GM23338 (cell line): ENCODE measurements at regions not wholly inside any gene's neighbourhood (a gene's known extent, or its start where the extent isn't known, plus 50 kb on each side); places are given as distances from the start of the nearest gene placed in this dataset.

Source experiments
- ATAC-seq: fragments of 200-7000 bp; cut with Tn5 transposase; 3 replicates; pipeline ENCODE4 v1.9.1; 2020
- DNase-seq: peaks from one replicate; pipeline ENCODE4 v3.0.0-alpha.2; 2015; ENCODE audit warnings: low spot score
- H2AFZ ChIP-seq: fragments of 200-600 bp; sonication (generic); 2 replicates; pipeline ENCODE4 v1.8.0; 2016; ENCODE audit warnings: antibody characterized with exemption, mild to moderate bottlenecking, moderate library complexity
- H3F3A ChIP-seq: fragments of 200-600 bp; sonication (generic); replicated peaks from 2 replicates; pipeline ENCODE4 v1.8.0; 2017; ENCODE audit warnings: antibody characterized with exemption, mixed run types, low read depth
- H3K27ac ChIP-seq: fragments of 200-600 bp; sonication (generic); 2 replicates; pipeline ENCODE4 v1.6.1; 2016; ENCODE audit warnings: low read depth
- H3K27me3 ChIP-seq: fragments of 200-600 bp; sonication (generic); 2 replicates; pipeline ENCODE4 v1.8.0; 2016; ENCODE audit warnings: mild to moderate bottlenecking, mixed run types, moderate library complexity; ENCODE audit not compliant: insufficient read depth
- H3K36me3 ChIP-seq: fragments of 200-600 bp; sonication (generic); 2 replicates; pipeline ENCODE4 v1.8.0; 2016; ENCODE audit warnings: mild to moderate bottlenecking; ENCODE audit not compliant: insufficient read depth
- H3K4me1 ChIP-seq: fragments of 200-600 bp; sonication (generic); 2 replicates; pipeline ENCODE4 v1.8.0; 2016; ENCODE audit warnings: mild to moderate bottlenecking, moderate library complexity; ENCODE audit not compliant: insufficient read depth
- H3K4me2 ChIP-seq: fragments of 200-600 bp; sonication (generic); 2 replicates; pipeline ENCODE4 v1.7.1; 2017; ENCODE audit warnings: mixed run types
- H3K4me3 ChIP-seq: fragments of 200-600 bp; sonication (generic); 2 replicates; pipeline ENCODE4 v1.6.1; 2016; ENCODE audit warnings: mixed run types
- H3K79me2 ChIP-seq: fragments of 200-600 bp; sonication (generic); replicated peaks from 2 replicates; pipeline ENCODE4 v1.8.0; 2017; ENCODE audit warnings: mild to moderate bottlenecking; ENCODE audit not compliant: insufficient read depth
- H3K9me2 ChIP-seq: fragments of 200-600 bp; sonication (generic); 2 replicates; pipeline ENCODE4 v1.8.0; 2017; ENCODE audit not compliant: insufficient read depth
- H4K20me1 ChIP-seq: fragments of 200-600 bp; sonication (generic); replicated peaks from 2 replicates; pipeline ENCODE4 v1.8.0; 2017; ENCODE audit warnings: mild to moderate bottlenecking; ENCODE audit not compliant: insufficient read depth
- H3K27ac Mint-ChIP-seq: 2 replicates; pipeline ENCODE4 v1.8.0; 2020; ENCODE audit warnings: inconsistent platforms, mild to moderate bottlenecking, moderate library complexity, mixed read lengths
- H3K27me3 Mint-ChIP-seq: 3 replicates; pipeline ENCODE4 v1.8.0; 2022; ENCODE audit warnings: low read depth, mild to moderate bottlenecking, moderate library complexity, mixed read lengths, inconsistent platforms; ENCODE audit not compliant: insufficient read depth, poor library complexity
- H3K36me3 Mint-ChIP-seq: 3 replicates; pipeline ENCODE4 v1.8.0; 2021; ENCODE audit warnings: low read depth, mild to moderate bottlenecking, inconsistent platforms, moderate library complexity, mixed read lengths
- H3K4me1 Mint-ChIP-seq: 3 replicates; pipeline ENCODE4 v1.8.0; 2020; ENCODE audit warnings: mild to moderate bottlenecking, inconsistent platforms, mixed read lengths
- H3K4me3 Mint-ChIP-seq: 3 replicates; pipeline ENCODE4 v1.8.0; 2021; ENCODE audit warnings: moderate library complexity, mild to moderate bottlenecking, inconsistent platforms, mixed read lengths
- H3K9me3 Mint-ChIP-seq: 3 replicates; pipeline ENCODE4 v1.8.0; 2020; ENCODE audit warnings: moderate library complexity, mild to moderate bottlenecking, inconsistent platforms, mixed read lengths
- CREB1 ChIP-seq: fragments of 250-450 bp; sonication (Bioruptor Pico); IDR thresholded peaks from 2 replicates; pipeline ENCODE4 v1.5.0; 2020; ENCODE audit warnings: low read depth, mild to moderate bottlenecking, moderate library complexity
- EZH2 ChIP-seq: fragments of 200-600 bp; sonication (generic); IDR thresholded peaks from one replicate; pipeline ENCODE4 v1.8.0; 2017; ENCODE audit warnings: antibody characterized with exemption, mild to moderate bottlenecking, low read depth; ENCODE audit not compliant: unreplicated experiment
- JUNB ChIP-seq: IDR thresholded peaks from one replicate; pipeline ENCODE4 v1.6.1; 2016; ENCODE audit warnings: antibody characterized with exemption; ENCODE audit not compliant: unreplicated experiment
- NANOG ChIP-seq: IDR thresholded peaks from 2 replicates; pipeline ENCODE4 v1.6.1; 2016; ENCODE audit warnings: antibody characterized with exemption, borderline replicate concordance
- POLR2AphosphoS5 ChIP-seq: IDR thresholded peaks from 2 replicates; pipeline ENCODE4 v1.6.1; 2016; ENCODE audit warnings: antibody characterized with exemption, low read depth
- STAT1 ChIP-seq: IDR thresholded peaks from one replicate; pipeline ENCODE4 v1.6.1; 2016; ENCODE audit warnings: antibody characterized with exemption; ENCODE audit not compliant: unreplicated experiment
- ZNF114 ChIP-seq: fragments of 250-450 bp; sonication (Bioruptor Pico); IDR thresholded peaks from 2 replicates; pipeline ENCODE4 v1.5.0; 2020; ENCODE audit warnings: mild to moderate bottlenecking, moderate library complexity
- TF ChIP-seq, protein P1 (sequence below): IDR thresholded peaks from 2 replicates; pipeline ENCODE4 v1.6.1; 2016; ENCODE audit warnings: antibody characterized with exemption
- TF ChIP-seq, protein P2 (sequence below): fragments of 250-450 bp; sonication (Bioruptor Pico); IDR thresholded peaks from 2 replicates; pipeline ENCODE4 v1.5.0; 2020; ENCODE audit warnings: mild to moderate bottlenecking, moderate library complexity
- TF ChIP-seq, protein P3 (sequence below), 2 experiments: fragments of 200-600 bp in 1 of 2; sonication (generic) in 1 of 2; conservative IDR thresholded peaks; 2 replicates each; pipeline versions ENCODE4 v1.5.1 to v1.6.1; 2016 to 2017; ENCODE audit warnings: antibody characterized with exemption in 2 of 2, low read depth in 2 of 2, mild to moderate bottlenecking in 2 of 2, moderate library complexity in 1 of 2

DNA sequence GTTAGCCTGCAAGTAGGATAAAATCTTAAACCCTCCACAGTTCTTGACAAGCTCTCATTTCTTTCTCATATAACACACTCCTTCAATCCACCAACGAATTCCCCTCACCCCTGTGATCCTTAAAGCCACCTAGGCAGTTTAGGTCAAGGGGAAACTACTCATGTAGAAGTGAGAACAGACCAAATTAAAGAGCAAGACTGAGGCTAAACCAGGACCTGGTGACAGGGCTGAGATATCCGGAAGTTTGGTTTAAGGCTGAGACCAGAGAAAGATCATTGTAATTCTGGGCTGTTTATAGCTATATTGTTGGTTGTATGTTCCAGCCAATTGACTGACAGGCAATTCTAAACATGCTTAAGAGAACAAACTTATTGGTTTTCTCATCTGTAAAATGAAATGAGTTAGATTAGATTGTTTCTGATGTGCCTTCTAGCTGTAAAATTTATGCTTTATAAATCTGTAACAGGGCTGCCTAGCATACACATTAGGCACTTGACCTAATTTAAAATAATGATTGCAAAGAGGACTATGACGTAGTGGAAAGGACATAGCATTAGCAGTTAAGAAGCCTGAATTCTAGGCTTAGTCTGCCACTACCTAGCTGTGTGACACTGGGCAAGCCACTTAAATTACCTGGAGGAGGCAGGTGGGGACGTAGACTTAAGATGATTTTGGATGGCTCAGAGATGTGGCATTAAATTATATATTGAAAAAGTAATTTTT lies 53.9 kb upstream of the PTGR2 start:
- H3K4me1 ChIP-seq = no peaks in the 10 kb centered on the region
- no peaks in the 10 kb centered on the region for H3K36me3 ChIP-seq
- H4K20me1 ChIP-seq = no peaks in the 10 kb centered on the region
- Mint-ChIP-seq H3K27me3 (peaks cover 2% of the 10 kb centered on the region), H3K9me3 (no peaks in the 10 kb centered on the region), H3K27ac (no peak overlapping the region), H3K4me1 (no peaks in the 10 kb centered on the region; the same call in 1 of the 3 replicates), H3K4me3 (no peak overlapping the region), H3K36me3 (no peaks in the 10 kb centered on the region)
- no peak overlapping the region for H3K4me3 ChIP-seq
- TF ChIP-seq, protein P1, sequence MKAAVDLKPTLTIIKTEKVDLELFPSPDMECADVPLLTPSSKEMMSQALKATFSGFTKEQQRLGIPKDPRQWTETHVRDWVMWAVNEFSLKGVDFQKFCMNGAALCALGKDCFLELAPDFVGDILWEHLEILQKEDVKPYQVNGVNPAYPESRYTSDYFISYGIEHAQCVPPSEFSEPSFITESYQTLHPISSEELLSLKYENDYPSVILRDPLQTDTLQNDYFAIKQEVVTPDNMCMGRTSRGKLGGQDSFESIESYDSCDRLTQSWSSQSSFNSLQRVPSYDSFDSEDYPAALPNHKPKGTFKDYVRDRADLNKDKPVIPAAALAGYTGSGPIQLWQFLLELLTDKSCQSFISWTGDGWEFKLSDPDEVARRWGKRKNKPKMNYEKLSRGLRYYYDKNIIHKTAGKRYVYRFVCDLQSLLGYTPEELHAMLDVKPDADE = no peak
- TF ChIP-seq JUNB = no peak
- no peaks in the 10 kb centered on the region for H3K27me3 ChIP-seq
- H3K4me2 ChIP-seq = no peak overlapping the region
- no peak overlapping the region for H3K27ac ChIP-seq
- H2AFZ ChIP-seq = no peak overlapping the region
- DNase-seq (no peak), ATAC-seq (no peak)
- H3K9me2 ChIP-seq = no peaks in the 10 kb centered on the region
- H3F3A ChIP-seq = no peaks in the 10 kb centered on the region
- no peaks in the 10 kb centered on the region for H3K79me2 ChIP-seq

DNA sequence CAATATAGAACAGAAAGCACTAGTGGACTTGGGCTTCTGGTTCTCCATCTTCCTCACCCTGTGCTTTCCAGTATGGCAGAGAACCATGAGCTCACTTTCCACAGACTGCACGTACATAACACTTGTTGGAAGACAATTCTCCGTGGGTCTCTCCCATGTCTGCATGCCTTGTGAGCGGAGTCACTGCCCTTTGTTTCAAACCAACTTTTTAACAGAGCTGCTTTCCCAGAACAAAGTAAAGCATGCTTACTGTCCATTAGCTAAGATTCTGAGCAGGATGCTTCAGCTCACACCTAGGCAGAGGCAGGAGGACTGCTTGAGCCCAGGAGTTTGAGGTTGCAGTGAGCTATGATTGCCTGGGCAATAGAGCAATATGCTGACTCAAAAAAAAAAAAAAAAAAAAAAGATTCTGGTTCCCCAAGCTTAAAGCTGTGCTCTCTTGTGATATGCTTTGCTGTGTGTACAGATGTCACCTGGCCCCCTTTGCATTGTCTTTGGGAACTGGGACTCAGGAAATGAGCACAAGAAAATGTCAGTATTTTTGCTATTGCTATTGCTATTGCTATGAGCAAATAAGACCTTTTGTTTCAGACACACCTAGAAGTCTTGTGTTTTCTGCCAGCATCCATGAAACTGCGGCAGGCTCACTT lies 54.6 kb upstream of the PTGR2 start:
- H3K27ac ChIP-seq = no peak overlapping the region

More for the DNA sequence above, 54.6 kb upstream of the PTGR2 start:
- Histone ChIP-seq H3K4me1 (no peaks in the 10 kb centered on the region; the same call in 1 of the 2 replicates), H3K27me3 (no peaks in the 10 kb centered on the region), H3K9me2 (no peaks in the 10 kb centered on the region), H3F3A (no peaks in the 10 kb centered on the region), H3K4me2 (no peak overlapping the region), H4K20me1 (no peaks in the 10 kb centered on the region), H3K4me3 (no peak overlapping the region), H3K79me2 (no peaks in the 10 kb centered on the region), H3K36me3 (no peaks in the 10 kb centered on the region), H2AFZ (no peak overlapping the region)
- H3K4me1 Mint-ChIP-seq = peaks cover 7% of the 10 kb centered on the region
- H3K27ac Mint-ChIP-seq = no peak overlapping the region
- H3K36me3 Mint-ChIP-seq = no peaks in the 10 kb centered on the region
- H3K27me3 Mint-ChIP-seq = no peaks in the 10 kb centered on the region
- TF ChIP-seq ZNF114 (CRISPR knock-in tag) (no peak), POLR2AphosphoS5 (no peak), EZH2 (no peak), NANOG (no peak), CREB1 (CRISPR knock-in tag) (no peak), STAT1 (no peak)
- TF ChIP-seq, protein P2, sequence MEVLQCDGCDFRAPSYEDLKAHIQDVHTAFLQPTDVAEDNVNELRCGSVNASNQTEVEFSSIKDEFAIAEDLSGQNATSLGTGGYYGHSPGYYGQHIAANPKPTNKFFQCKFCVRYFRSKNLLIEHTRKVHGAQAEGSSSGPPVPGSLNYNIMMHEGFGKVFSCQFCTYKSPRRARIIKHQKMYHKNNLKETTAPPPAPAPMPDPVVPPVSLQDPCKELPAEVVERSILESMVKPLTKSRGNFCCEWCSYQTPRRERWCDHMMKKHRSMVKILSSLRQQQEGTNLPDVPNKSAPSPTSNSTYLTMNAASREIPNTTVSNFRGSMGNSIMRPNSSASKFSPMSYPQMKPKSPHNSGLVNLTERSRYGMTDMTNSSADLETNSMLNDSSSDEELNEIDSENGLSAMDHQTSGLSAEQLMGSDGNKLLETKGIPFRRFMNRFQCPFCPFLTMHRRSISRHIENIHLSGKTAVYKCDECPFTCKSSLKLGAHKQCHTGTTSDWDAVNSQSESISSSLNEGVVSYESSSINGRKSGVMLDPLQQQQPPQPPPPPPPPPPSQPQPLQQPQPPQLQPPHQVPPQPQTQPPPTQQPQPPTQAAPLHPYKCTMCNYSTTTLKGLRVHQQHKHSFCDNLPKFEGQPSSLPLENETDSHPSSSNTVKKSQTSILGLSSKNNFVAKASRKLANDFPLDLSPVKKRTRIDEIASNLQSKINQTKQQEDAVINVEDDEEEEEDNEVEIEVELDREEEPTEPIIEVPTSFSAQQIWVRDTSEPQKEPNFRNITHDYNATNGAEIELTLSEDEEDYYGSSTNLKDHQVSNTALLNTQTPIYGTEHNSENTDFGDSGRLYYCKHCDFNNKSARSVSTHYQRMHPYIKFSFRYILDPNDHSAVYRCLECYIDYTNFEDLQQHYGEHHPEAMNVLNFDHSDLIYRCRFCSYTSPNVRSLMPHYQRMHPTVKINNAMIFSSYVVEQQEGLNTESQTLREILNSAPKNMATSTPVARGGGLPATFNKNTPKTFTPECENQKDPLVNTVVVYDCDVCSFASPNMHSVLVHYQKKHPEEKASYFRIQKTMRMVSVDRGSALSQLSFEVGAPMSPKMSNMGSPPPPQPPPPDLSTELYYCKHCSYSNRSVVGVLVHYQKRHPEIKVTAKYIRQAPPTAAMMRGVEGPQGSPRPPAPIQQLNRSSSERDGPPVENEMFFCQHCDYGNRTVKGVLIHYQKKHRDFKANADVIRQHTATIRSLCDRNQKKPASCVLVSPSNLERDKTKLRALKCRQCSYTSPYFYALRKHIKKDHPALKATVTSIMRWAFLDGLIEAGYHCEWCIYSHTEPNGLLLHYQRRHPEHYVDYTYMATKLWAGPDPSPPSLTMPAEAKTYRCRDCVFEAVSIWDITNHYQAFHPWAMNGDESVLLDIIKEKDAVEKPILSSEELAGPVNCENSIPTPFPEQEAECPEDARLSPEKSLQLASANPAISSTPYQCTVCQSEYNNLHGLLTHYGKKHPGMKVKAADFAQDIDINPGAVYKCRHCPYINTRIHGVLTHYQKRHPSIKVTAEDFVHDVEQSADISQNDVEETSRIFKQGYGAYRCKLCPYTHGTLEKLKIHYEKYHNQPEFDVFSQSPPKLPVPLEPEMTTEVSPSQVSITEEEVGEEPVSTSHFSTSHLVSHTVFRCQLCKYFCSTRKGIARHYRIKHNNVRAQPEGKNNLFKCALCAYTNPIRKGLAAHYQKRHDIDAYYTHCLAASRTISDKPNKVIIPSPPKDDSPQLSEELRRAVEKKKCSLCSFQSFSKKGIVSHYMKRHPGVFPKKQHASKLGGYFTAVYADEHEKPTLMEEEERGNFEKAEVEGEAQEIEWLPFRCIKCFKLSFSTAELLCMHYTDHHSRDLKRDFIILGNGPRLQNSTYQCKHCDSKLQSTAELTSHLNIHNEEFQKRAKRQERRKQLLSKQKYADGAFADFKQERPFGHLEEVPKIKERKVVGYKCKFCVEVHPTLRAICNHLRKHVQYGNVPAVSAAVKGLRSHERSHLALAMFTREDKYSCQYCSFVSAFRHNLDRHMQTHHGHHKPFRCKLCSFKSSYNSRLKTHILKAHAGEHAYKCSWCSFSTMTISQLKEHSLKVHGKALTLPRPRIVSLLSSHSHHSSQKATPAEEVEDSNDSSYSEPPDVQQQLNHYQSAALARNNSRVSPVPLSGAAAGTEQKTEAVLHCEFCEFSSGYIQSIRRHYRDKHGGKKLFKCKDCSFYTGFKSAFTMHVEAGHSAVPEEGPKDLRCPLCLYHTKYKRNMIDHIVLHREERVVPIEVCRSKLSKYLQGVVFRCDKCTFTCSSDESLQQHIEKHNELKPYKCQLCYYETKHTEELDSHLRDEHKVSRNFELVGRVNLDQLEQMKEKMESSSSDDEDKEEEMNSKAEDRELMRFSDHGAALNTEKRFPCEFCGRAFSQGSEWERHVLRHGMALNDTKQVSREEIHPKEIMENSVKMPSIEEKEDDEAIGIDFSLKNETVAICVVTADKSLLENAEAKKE (CRISPR knock-in tag) = no peak
- TF ChIP-seq, protein P3, sequence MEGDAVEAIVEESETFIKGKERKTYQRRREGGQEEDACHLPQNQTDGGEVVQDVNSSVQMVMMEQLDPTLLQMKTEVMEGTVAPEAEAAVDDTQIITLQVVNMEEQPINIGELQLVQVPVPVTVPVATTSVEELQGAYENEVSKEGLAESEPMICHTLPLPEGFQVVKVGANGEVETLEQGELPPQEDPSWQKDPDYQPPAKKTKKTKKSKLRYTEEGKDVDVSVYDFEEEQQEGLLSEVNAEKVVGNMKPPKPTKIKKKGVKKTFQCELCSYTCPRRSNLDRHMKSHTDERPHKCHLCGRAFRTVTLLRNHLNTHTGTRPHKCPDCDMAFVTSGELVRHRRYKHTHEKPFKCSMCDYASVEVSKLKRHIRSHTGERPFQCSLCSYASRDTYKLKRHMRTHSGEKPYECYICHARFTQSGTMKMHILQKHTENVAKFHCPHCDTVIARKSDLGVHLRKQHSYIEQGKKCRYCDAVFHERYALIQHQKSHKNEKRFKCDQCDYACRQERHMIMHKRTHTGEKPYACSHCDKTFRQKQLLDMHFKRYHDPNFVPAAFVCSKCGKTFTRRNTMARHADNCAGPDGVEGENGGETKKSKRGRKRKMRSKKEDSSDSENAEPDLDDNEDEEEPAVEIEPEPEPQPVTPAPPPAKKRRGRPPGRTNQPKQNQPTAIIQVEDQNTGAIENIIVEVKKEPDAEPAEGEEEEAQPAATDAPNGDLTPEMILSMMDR (conservative IDR thresholded peaks at IDR 0.05; ENCODE audit: low read depth in 2 of 2) = no peak
- H3K9me3 Mint-ChIP-seq = no peaks in the 10 kb centered on the region
- H3K4me3 Mint-ChIP-seq = no peak overlapping the region
- ATAC-seq (no peak), DNase-seq (no peak)
